OCI-LY7 (cell line): ENCODE measurements at regions not wholly inside any gene's neighbourhood (a gene's known extent, or its start where the extent isn't known, plus 50 kb on each side); places are given as distances from the start of the nearest gene placed in this dataset.

ENCODE experiments used
- CTCF ChIP-seq: fragments of 200-600 bp; sonication (generic); conservative IDR thresholded peaks from 2 replicates; pipeline ENCODE4 v1.5.1; 2014; ENCODE audit warnings: mild to moderate bottlenecking, antibody characterized with exemption, low read length, moderate library complexity, mixed read lengths
- EZH2phosphoT487 ChIP-seq: fragments of 200-600 bp; sonication (generic); IDR thresholded peaks from 2 replicates; pipeline ENCODE4 v1.6.1; 2018; ENCODE audit warnings: low read depth, borderline replicate concordance, mild to moderate bottlenecking, mixed run types, antibody characterized with exemption, low read length, moderate library complexity, mixed read lengths

GRCh38 chr12:105502426-105502930, 172.0 kb downstream of the C12orf75 start:
- no peak for TF ChIP-seq CTCF
- TF ChIP-seq EZH2phosphoT487 = no peak
